ENCODE measurements at regions not wholly inside any gene's neighbourhood (a gene's known extent, or its start where the extent isn't known, plus 50 kb on each side); places are given as distances from the start of the nearest gene placed in this dataset.

DNA sequence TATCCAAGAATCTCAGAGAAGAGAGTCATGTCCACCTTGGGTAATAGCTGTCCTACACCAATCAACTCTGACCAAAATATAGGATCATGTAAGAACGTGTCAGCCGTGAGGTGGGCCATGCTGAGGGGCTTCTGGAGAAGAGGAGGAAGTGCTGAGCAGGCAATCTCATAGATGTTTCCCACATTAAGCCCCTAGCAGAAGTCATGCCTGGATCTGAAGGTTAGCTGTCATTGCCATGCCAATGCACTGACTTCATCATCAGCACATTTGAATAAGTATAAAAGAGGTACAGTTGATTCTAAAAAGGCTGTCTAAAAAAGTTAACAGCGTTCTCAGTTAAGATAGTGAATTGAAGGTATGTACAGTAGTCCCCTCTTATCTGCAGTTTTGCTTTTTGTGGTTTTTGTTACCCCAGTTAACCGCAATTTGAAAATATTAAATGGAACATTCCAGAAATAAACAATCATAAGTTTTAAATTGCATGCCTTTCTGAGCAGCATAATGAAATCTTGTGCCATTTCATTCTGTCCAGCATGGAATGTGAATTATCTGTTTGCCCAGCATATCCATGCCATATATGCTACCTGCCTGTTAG, 67.2 kb upstream of the TMEM17 start:
- TF ChIP-seq, protein P1, sequence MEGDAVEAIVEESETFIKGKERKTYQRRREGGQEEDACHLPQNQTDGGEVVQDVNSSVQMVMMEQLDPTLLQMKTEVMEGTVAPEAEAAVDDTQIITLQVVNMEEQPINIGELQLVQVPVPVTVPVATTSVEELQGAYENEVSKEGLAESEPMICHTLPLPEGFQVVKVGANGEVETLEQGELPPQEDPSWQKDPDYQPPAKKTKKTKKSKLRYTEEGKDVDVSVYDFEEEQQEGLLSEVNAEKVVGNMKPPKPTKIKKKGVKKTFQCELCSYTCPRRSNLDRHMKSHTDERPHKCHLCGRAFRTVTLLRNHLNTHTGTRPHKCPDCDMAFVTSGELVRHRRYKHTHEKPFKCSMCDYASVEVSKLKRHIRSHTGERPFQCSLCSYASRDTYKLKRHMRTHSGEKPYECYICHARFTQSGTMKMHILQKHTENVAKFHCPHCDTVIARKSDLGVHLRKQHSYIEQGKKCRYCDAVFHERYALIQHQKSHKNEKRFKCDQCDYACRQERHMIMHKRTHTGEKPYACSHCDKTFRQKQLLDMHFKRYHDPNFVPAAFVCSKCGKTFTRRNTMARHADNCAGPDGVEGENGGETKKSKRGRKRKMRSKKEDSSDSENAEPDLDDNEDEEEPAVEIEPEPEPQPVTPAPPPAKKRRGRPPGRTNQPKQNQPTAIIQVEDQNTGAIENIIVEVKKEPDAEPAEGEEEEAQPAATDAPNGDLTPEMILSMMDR (IDR thresholded peaks at IDR 0.05; ENCODE audit: low read length), result no peak
- TF ChIP-seq EZH2 (optimal IDR thresholded peaks at IDR 0.05; ENCODE audit: low read depth, low read length) (no peak), EZH2phosphoT487 (IDR thresholded peaks at IDR 0.05; ENCODE audit: low read length) (no peak)

All from MM.1S (cell line).